ENCODE measurements at regions not wholly inside any gene's neighbourhood (a gene's known extent, or its start where the extent isn't known, plus 50 kb on each side); places are given as distances from the start of the nearest gene placed in this dataset.
A peak's percentile ranks its signal among the peaks of the same experiment; 100 is the strongest.

DNA sequence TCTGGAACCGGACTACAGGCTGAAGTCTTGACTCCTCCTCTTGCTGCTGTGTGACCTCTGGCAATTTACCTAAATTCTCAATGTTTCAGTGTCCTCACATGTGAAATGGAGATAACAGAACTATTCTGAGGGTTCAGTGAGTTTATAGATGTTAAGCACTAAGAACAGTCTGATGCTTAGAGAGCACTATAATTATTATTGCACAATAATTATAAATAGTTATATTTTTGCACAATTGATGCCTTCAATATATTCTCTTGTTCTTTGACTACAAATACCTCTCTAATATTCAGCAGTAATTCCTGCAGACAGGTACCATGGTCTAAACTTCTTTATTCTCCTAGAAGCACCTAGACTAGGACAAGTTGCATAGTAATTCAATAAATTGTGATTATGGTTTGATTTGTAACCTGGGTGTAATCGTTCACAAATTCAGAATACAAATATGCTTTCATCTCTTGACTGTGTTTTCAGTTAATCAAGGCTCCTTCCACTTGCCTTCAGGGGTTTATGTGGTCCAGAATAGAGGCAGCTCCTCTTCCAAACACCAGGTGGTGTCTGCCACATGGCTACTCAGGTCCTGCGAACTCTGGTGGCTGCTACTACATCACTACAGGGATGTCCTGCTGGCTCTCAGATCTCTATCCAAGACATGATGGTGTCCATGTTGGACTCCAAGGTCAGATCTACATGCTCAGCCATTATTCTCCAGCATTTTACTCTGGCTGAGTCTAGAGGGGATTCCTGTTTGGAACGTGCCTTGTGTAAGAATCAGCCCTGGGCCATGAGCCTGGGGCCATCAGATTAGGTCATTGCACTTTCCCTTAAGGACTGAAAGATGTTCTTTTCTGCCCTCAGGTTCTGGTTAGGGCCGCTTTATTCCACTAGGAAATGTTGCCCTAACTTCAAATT, 103.4 kb downstream of the QRFPR start:
- DNase-seq (ENCODE audit: low read depth in 2 of 2) = no peak

- DNase-seq (ENCODE audit: low read depth in 2 of 2) = no peak
Observed at GRCh38 chr4:121273191-121273590, 107.6 kb downstream of the QRFPR start.

GRCh38 chr4:121272526-121272925, 108.3 kb downstream of the QRFPR start:
- DNase-seq (ENCODE audit: low read depth in 2 of 2) = no peak

DNA sequence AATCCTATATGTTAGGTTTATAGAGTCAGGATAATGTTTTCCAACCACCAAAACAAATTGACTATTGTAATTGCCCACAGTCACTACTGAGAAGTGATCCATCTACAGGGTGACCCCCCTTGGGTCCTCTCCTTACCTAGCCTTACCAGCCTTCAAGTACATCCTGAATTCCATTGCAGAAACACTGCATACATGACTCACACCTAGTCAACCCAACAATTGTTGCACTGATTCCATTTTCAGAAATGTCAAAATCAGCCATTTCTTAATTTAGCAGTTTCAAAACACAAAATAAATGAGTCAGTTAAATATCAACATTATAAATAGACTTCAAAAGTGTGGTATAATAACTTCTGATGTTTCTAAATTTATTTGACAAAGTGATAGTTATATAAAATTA, 106.3 kb upstream of the TNIP3 start:
- no peak for DNase-seq (ENCODE audit: low read depth in 2 of 2)

DNA sequence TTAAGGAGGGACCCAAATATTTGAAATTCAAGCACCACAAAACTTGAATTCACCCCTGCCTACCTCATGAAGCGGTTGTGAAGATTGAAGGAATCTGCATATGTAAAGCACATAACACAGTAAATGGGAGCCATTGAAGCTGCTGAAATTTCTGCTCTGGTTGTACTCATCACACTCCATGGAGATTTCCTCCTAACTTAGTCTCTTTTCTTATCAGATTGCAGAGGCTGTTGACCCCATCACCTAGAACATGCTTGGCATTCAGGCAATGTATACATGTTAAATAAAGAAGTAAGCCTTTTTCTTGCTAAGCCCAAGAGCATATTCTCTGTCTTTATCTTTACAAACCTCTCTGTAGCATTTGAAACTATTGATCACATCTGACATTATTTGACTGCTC, 104.9 kb upstream of the TNIP3 start:
- no peak for DNase-seq (ENCODE audit: low read depth in 2 of 2)

GRCh38 chr4:121266982-121267381, 102.9 kb upstream of the TNIP3 start:
- no peak for DNase-seq (ENCODE audit: low read depth in 2 of 2)

GRCh38 chr4:121256887-121257466, 92.9 kb upstream of the TNIP3 start:
- no peak for DNase-seq (ENCODE audit: low read depth in 2 of 2)

DNA sequence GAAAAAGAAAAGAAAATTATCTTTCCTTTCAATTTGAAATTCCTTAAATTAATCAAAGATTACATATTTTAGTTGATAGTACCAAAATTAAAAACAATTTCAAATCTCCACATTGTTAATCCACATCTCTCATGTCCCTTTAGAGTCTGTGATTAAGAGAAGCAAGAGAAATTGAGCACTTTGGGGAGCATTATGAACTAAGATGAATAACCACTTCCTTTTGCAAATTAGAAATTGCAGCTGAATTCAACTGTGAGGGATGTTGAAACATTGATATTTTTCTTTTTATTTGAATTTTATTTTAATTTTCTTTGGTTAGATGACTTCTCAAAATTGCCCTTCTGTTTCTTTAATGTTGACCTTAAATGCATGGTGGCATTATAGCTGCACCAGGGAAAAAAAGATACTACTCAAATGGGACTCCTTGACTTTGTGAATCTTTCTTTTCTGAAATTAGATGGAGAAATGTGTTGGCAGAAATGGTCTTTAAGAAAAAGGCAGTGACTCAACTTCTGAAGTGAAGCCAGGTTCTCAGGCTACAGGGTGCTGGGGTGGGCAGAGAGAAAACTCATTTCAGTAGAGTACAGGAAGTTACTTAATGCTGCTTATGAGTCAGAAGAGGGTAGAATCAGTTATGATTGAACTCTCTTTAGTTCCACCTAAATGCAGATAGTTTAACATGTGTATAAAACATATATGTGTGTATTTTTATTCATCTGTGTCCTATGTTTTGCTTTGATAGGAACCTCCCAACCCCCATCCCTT, 92.0 kb upstream of the TNIP3 start:
- DNase-seq (ENCODE audit: low read depth in 2 of 2) = peak; percentile 16 to 37

DNA sequence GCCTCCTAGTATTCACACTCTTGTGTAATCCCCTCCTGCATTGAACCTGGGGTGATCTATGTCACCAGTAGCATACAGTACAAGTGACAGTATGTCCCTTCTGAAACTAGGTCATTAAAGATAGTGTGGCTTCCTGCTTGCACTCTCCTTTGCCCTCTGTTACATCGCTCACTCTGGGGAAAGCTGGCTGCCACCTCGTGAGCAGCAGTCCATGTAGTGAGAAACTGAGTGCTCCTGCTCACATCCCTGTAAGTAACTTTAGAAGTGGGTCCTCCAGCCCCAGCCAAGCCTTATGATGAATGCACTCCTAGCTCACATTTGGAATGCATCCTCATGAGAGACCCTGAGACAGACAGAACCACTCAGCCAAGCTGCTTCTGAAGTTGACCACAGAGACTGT, 89.8 kb upstream of the TNIP3 start:
- no peak for DNase-seq (ENCODE audit: low read depth in 2 of 2)

GRCh38 chr4:121252224-121252806, 88.2 kb upstream of the TNIP3 start:
- DNase-seq (ENCODE audit: low read depth in 2 of 2) = peak in 1 of 2 donors; percentile 11

DNA sequence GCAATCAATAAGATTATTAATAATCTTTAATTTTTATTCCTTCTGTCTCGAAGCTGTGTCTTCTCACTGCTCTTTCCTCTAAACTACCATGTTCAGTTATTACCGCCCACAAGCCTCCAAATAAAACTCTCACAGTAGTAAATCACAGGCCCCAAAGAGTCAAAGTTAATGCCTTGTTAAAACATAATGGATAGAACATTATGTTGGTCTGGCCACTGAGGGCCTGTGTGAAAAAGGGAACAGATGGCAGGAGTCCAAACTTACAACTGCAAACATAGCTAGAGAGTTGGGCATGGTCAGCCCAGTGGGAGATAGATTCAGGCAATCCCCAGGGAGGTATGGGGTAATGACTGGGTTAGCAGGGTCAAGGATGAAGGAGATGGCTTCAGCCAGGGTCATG, 84.6 kb upstream of the TNIP3 start:
- DNase-seq (ENCODE audit: low read depth in 2 of 2) = no peak

DNA sequence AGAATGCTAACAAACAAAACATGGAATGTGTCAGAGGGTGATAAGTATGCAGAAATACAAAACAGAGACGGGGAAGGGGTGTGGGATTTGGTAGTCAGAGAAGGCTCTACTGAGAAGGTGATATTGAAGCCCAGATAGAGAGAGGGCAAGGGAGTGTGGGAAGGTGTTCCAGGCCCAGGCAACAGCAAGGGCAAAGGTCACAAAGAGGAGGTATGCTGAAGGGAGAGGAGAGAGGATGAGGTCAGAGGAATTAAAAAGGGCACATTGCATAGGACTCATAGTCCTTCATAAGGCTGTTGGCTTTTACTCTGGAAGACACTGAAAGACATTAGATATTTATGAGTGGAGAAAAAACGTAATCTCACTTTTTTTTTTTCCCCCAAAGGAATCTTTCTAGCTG, 82.6 kb upstream of the TNIP3 start:
- DNase-seq (ENCODE audit: low read depth in 2 of 2) = no peak

- DNase-seq (ENCODE audit: low read depth in 2 of 2) = no peak
Observed at GRCh38 chr4:121243485-121243884, 79.4 kb upstream of the TNIP3 start.

DNA sequence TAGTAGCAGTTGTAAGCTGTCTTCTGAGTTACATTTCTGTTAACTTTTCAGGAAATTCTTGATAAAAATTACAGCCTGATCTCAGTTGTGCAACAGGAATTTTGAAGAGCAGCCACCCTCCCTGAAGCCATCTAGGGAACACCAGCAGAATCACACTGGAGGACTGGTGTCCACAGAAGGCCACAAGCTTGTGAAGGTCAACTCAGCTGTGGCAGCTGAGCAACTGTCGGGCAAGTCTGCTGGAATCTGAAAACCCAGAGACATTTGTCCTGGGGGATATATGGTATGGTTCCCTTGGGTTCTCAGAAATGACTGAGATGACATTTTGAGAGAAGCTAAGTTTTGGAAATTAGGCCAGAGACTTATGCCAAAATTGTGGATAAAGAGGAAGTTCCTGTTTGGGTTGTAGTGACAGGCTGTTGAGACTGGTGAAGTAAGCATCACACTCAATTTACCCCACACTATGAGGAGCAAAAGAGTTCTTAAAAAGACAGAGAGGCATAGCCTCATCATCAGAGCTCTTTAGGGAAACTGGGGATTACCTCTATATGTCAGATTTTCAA, 78.1 kb upstream of the TNIP3 start:
- no peak for DNase-seq (ENCODE audit: low read depth in 2 of 2)

GRCh38 chr4:121239951-121240350, 75.8 kb upstream of the TNIP3 start:
- no peak for DNase-seq (ENCODE audit: low read depth in 2 of 2)

- no peak for DNase-seq (ENCODE audit: low read depth in 2 of 2)
Observed at GRCh38 chr4:121238461-121238860, 74.3 kb upstream of the TNIP3 start.

DNA sequence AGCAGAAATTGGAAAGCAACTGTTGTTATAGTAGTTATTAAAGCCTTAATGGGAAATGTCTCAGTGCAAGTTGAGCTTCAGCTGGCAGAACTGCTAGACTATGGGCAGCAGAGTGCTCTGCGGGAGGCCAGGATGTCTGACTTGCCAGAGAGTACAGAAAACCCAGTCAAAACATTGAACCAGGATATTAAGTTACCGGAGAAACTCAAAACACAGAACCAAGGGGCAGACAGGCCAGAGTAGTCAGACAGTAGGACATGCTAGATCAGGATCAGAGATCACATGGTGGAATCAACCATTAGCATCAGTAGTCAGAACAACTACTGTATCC, 72.9 kb upstream of the TNIP3 start:
- no peak for DNase-seq (ENCODE audit: low read depth in 2 of 2)

DNA sequence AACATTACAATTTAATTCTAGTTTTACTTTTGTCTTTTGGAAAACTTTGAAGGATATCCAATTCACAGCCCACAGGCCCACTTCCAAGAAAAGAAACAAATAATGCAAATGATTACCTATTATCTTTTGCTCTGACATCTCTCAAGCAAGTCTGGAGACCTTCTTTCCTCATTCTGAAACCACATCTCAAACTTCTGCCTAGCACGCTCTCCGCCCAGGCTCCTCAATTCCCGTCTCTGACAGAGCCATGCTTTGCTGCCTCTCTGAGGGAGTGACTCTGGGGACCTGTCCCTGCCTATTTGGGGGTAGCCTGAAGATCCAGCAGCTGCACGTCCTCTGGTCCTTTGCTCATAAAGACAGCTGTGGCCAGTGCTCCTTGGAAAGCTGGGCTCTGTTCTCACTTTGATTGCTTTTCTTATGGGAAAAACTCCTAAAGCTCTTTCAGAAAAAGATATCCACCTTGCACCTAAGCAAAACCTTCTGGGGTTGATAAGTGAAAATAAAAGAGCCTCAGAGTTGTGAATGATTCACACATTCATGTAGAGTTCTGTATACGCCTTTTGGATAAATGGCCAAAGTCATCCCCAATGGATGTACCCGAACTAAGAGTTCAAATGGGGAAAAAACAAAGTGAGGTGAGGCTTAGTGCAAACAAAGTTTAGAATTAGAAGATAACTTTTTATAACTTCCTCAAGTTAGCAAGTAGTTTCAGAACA, 72.4 kb upstream of the TNIP3 start:
- no peak for DNase-seq (ENCODE audit: low read depth in 2 of 2)

DNA sequence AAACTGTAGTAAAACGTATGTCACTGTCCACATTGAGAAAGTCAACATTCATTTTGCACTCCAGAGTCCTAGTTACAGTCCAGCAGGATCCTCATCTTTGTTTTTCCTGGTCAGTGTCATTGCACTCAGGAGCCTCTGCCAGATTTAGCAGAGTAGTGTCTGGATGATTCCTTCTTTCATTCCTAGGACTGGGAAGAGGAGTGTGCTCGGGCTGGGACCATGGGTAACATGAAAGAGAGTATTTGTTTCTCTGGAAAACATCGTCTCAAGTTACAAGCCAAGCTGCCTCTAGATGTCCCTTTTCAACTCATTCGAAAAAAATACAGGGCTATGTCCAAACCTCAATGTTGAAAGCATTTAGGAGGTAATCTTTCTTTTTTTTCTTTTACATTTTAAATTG, 69.9 kb upstream of the TNIP3 start:
- DNase-seq (ENCODE audit: low read depth in 2 of 2) = no peak

- DNase-seq (ENCODE audit: low read depth in 2 of 2) = no peak
Observed at GRCh38 chr4:121229993-121230392, 65.9 kb upstream of the TNIP3 start.

GRCh38 chr4:121228848-121229247, 64.7 kb upstream of the TNIP3 start:
- no peak for DNase-seq (ENCODE audit: low read depth in 2 of 2)

All from activated CD8-positive, alpha-beta memory T cell treated with anti-CD3 and anti-CD28 coated beads for 4 hours (primary cell).